DND-41 (cell line): ENCODE measurements at regions not wholly inside any gene's neighbourhood (a gene's known extent, or its start where the extent isn't known, plus 50 kb on each side); places are given as distances from the start of the nearest gene placed in this dataset.

ENCODE experiments used
- EZH2 ChIP-seq: IDR thresholded peaks from 3 replicates; pipeline ENCODE4 v1.6.1; 2012; ENCODE audit warnings: borderline replicate concordance, low read depth, mild to moderate bottlenecking, moderate library complexity, low read length, inconsistent platforms; ENCODE audit not compliant: severe bottlenecking
- TF ChIP-seq, protein P1 (sequence below): IDR thresholded peaks from 2 replicates; pipeline ENCODE4 v1.5.1; 2012; ENCODE audit warnings: borderline replicate concordance, low read length, moderate library complexity, mild to moderate bottlenecking; ENCODE audit not compliant: poor library complexity, severe bottlenecking; ENCODE audit errors: extremely low read depth

DNA sequence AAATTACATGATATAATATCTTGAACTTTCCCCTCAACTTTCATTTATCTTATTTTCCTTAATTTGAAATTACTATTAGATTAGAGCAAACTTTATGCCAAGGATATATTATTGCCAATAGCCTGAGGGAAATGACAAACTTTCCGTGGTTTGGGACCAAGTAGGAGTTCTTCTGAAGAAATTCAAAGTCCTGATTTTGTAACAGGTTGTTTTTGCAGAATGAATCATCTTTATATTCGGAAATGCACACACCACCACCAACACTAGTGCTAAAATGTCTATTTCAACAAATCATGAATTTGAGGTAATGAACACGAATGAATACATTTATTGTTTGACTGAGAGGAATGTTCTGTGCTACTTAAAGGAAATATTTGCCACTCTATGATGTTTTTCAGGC is 226.7 kb downstream of the GRIA2 start:
- TF ChIP-seq, protein P1, sequence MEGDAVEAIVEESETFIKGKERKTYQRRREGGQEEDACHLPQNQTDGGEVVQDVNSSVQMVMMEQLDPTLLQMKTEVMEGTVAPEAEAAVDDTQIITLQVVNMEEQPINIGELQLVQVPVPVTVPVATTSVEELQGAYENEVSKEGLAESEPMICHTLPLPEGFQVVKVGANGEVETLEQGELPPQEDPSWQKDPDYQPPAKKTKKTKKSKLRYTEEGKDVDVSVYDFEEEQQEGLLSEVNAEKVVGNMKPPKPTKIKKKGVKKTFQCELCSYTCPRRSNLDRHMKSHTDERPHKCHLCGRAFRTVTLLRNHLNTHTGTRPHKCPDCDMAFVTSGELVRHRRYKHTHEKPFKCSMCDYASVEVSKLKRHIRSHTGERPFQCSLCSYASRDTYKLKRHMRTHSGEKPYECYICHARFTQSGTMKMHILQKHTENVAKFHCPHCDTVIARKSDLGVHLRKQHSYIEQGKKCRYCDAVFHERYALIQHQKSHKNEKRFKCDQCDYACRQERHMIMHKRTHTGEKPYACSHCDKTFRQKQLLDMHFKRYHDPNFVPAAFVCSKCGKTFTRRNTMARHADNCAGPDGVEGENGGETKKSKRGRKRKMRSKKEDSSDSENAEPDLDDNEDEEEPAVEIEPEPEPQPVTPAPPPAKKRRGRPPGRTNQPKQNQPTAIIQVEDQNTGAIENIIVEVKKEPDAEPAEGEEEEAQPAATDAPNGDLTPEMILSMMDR = no peak
- no peak for TF ChIP-seq EZH2
